SU-DHL-6 (cell line): ENCODE measurements at regions not wholly inside any gene's neighbourhood (a gene's known extent, or its start where the extent isn't known, plus 50 kb on each side); places are given as distances from the start of the nearest gene placed in this dataset.
"Not testable (repeated sequence)": the region's sequence is repeated elsewhere in the genome, so short reads cannot be mapped to it uniquely, and the experiment has no call there.

Experiments used
- H2AFZ ChIP-seq: fragments of 200-600 bp; sonication (generic); 2 replicates; pipeline ENCODE4 v1.6.1; 2014; ENCODE audit warnings: low read depth, mild to moderate bottlenecking, moderate library complexity, mixed read lengths, antibody characterized with exemption, low read length; ENCODE audit not compliant: severe bottlenecking
- H3F3A ChIP-seq: fragments of 200-600 bp; shearing (Covaris generic); 2 replicates; pipeline ENCODE4 v1.6.0; 2016; ENCODE audit warnings: antibody characterized with exemption, mild to moderate bottlenecking; ENCODE audit not compliant: insufficient read depth
- H3K27ac ChIP-seq: fragments of 200-600 bp; sonication (generic); 2 replicates; pipeline ENCODE4 v1.5.1; 2016; ENCODE audit warnings: low read depth, mild to moderate bottlenecking, low read length, moderate library complexity, mixed read lengths
- H3K27me3 ChIP-seq: fragments of 200-600 bp; sonication (generic), shearing (Covaris generic); 2 replicates; pipeline ENCODE4 v1.6.0; 2014; ENCODE audit warnings: mild to moderate bottlenecking, low read length
- H3K36me3 ChIP-seq: fragments of 200-600 bp; sonication (generic); 2 replicates; pipeline ENCODE4 v1.6.1; 2014; ENCODE audit warnings: mild to moderate bottlenecking, low read length, mixed read lengths
- H3K4me2 ChIP-seq: fragments of 300-600, 200-600 bp; shearing (Covaris generic), sonication (generic); 2 replicates; pipeline ENCODE4 v1.6.0; 2014; ENCODE audit warnings: low read length, low read depth, mild to moderate bottlenecking; ENCODE audit not compliant: poor library complexity, severe bottlenecking
- H3K4me3 ChIP-seq: fragments of 200-600 bp; sonication (generic); 2 replicates; pipeline ENCODE4 v1.5.1; 2014; ENCODE audit warnings: antibody characterized with exemption, low read length, mild to moderate bottlenecking, mixed read lengths; ENCODE audit not compliant: insufficient read depth, poor library complexity, severe bottlenecking
- H3K79me2 ChIP-seq: fragments of 200-600 bp; sonication (generic); 2 replicates; pipeline ENCODE4 v1.6.1; 2014; ENCODE audit warnings: mild to moderate bottlenecking, low read length, moderate library complexity; ENCODE audit not compliant: insufficient read depth
- H3K9ac ChIP-seq: fragments of 200-600 bp; sonication (generic); 2 replicates; pipeline ENCODE4 v1.7.0; 2014; ENCODE audit warnings: mild to moderate bottlenecking, low read length
- H3K9me2 ChIP-seq: fragments of 200-600 bp; sonication (generic); replicated peaks from 2 replicates; pipeline ENCODE4 v1.6.1; 2014; ENCODE audit warnings: low read length; ENCODE audit not compliant: insufficient read depth
- H3K9me3 ChIP-seq: fragments of 200-600 bp; sonication (generic); 2 replicates; pipeline ENCODE4 v1.6.1; 2014; ENCODE audit warnings: low read length, mixed read lengths; ENCODE audit not compliant: insufficient read depth
- H4K20me1 ChIP-seq: fragments of 200-600 bp; sonication (generic); 2 replicates; pipeline ENCODE4 v1.6.1; 2014; ENCODE audit warnings: low read depth, mild to moderate bottlenecking, antibody characterized with exemption, low read length, moderate library complexity, mixed read lengths
- CTCF ChIP-seq: fragments of 200-600 bp; sonication (generic); IDR thresholded peaks from one replicate; pipeline ENCODE4 v1.5.1; 2017; ENCODE audit warnings: antibody characterized with exemption, mild to moderate bottlenecking, low read length, moderate library complexity; ENCODE audit not compliant: insufficient read depth, poor library complexity, severe bottlenecking
- EZH2phosphoT487 ChIP-seq: fragments of 200-600 bp; sonication (generic), shearing (Covaris generic); conservative IDR thresholded peaks from 2 replicates; pipeline ENCODE4 v1.6.1; 2018; ENCODE audit warnings: mild to moderate bottlenecking, antibody characterized with exemption, low read length, moderate library complexity, mixed read lengths

GRCh38 chr5:30380228-30380627 is 813.3 kb upstream of the CDH6 start:
- Histone ChIP-seq H3K27me3 (no peaks in the 10 kb centered on the region), H3K9me3 (no peaks in the 10 kb centered on the region), H3K79me2 (no peaks in the 10 kb centered on the region), H3K9ac (no peak overlapping the region), H4K20me1 (no peaks in the 10 kb centered on the region), H3F3A (no peaks in the 10 kb centered on the region), H3K27ac (no peak overlapping the region), H2AFZ (no peak overlapping the region), H3K4me2 (no peak overlapping the region), H3K36me3 (no peaks in the 10 kb centered on the region), H3K9me2 (no peaks in the 10 kb centered on the region), H3K4me3 (no peak overlapping the region)
- TF ChIP-seq EZH2phosphoT487 (no peak), CTCF (no peak)

- H3K9ac ChIP-seq, result no peak overlapping the region
- no peaks in the 10 kb centered on the region for H3K9me3 ChIP-seq
- no peaks in the 10 kb centered on the region for H3K36me3 ChIP-seq
- TF ChIP-seq CTCF (no peak), EZH2phosphoT487 (no peak)
- H3F3A ChIP-seq, result no peaks in the 10 kb centered on the region
- no peak overlapping the region for H3K4me2 ChIP-seq
- H4K20me1 ChIP-seq, result no peaks in the 10 kb centered on the region
- no peaks in the 10 kb centered on the region for H3K9me2 ChIP-seq
- H3K79me2 ChIP-seq, result no peaks in the 10 kb centered on the region
- no peak overlapping the region for H3K27ac ChIP-seq
- no peak overlapping the region for H3K4me3 ChIP-seq
- H3K27me3 ChIP-seq, result no peaks in the 10 kb centered on the region
- no peak overlapping the region for H2AFZ ChIP-seq
Measured at GRCh38 chr5:30376848-30377247, 816.6 kb upstream of the CDH6 start.

GRCh38 chr5:30368064-30368463 is 825.4 kb upstream of the CDH6 start:
- Histone ChIP-seq H4K20me1 (no peaks in the 10 kb centered on the region), H3K79me2 (no peaks in the 10 kb centered on the region), H3K9me2 (no peaks in the 10 kb centered on the region), H3F3A (no peaks in the 10 kb centered on the region), H3K4me2 (no peak overlapping the region), H2AFZ (no peak overlapping the region), H3K4me3 (no peak overlapping the region), H3K27ac (no peak overlapping the region), H3K27me3 (no peaks in the 10 kb centered on the region), H3K9me3 (no peaks in the 10 kb centered on the region), H3K36me3 (no peaks in the 10 kb centered on the region), H3K9ac (no peak overlapping the region)
- no peak for TF ChIP-seq EZH2phosphoT487
- TF ChIP-seq CTCF, result no peak

- not testable (repeated sequence) for H4K20me1 ChIP-seq, H3K9me2 ChIP-seq, H2AFZ ChIP-seq, H3K27ac ChIP-seq, H3K27me3 ChIP-seq, H3K79me2 ChIP-seq, H3K9me3 ChIP-seq, H3K4me2 ChIP-seq, H3K9ac ChIP-seq, H3K36me3 ChIP-seq, H3F3A ChIP-seq, H3K4me3 ChIP-seq
Measured at GRCh38 chr5:30365031-30365430, 828.5 kb upstream of the CDH6 start.
